ENCODE measurements at regions not wholly inside any gene's neighbourhood (a gene's known extent, or its start where the extent isn't known, plus 50 kb on each side); places are given as distances from the start of the nearest gene placed in this dataset.

DNA sequence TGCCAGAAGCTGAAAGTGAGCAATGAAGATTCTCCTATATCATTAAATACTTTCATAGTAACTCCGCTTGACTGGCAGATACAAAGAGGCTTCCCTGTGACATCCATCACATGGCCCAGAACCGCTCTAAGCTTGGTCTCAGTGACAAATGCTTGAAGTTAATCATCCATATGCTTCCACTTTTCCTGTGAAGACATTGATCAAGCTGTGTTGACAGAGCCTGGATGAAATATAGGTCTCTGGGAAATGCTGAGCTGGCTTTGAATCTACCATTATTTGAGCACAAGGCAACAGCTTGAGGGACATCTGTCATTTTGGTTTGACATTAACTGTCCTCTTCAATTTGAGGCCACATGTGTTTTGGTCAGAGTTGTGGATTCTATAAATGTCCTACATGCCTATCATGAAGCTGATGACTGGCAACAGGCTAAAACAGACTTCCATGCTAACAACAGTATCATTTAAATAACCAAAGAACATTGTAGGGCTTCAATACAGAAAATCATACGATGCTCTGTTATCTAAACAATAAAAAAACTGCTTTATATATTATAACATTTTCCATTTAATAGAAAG lies 402.2 kb upstream of the IRAK1BP1 start:
- no peak for TF ChIP-seq CTCF (IDR thresholded peaks at IDR 0.05)
- no peak for TF ChIP-seq POLR2A (IDR thresholded peaks at IDR 0.05)
